ENCODE measurements at regions not wholly inside any gene's neighbourhood (a gene's known extent, or its start where the extent isn't known, plus 50 kb on each side); places are given as distances from the start of the nearest gene placed in this dataset.

DNA sequence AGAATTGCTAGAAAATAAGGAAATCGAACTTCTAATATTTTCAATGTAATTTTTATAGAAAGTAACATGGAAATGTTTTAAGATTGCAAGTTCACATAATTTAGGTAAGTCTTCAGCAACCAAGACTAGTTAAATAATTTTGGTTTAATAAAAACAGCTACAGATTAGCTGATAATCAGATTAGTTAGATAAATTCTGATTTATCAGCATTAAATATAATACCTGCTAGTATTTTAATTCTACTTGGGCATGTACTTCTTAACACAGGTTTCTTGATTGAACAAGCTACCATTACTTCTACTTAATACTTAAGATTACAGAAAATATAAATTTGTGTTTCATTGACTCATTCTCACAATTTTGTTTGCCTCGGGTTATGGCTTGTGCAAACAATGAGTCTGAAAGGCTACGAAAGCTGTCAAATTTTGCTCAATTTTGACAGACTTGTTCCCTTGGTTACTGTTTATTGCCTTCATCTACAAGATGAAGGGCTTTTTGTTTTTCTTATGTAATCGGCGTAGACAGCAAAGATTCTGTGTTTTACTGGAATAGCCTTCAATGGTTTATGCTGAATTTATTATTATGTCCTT is 116.1 kb upstream of the NUDT4 start:
- ChIA-PET CTCF (interaction anchor here (1.2 kb wide), 1 partner anchor 87 kb away, joined by 3 read pairs; no protein-coding TSS in a partner anchor), POLR2A (no interaction called here)
- Mint-ChIP-seq H3K27ac (no peak overlapping the region), H3K27me3 (no peaks in the 10 kb centered on the region), H3K4me3 (no peak overlapping the region), H3K9me3 (ENCODE audit: low read depth) (no peaks in the 10 kb centered on the region), H3K36me3 (ENCODE audit: low read depth) (no peaks in the 10 kb centered on the region), H3K4me1 (no peaks in the 10 kb centered on the region)
- intact Hi-C loops (cut with DNase I, micrococcal nuclease): no loop called here
- no peak for ATAC-seq
- DNase-seq: no peak

- intact Hi-C loops (cut with DNase I, micrococcal nuclease): no loop called here
These were observed 104.7 kb upstream of the NUDT4 start for GRCh38 chr12:93272997-93273396.

GRCh38 chr12:93273834-93274564 is 103.7 kb upstream of the NUDT4 start:
- DNase-seq: no peak
- POLR2A ChIA-PET: no interaction called here
- H3K4me3 Mint-ChIP-seq: no peak overlapping the region
- peaks cover 8% of the 10 kb centered on the region for H3K4me1 Mint-ChIP-seq
- ATAC-seq: no peak
- H3K27me3 Mint-ChIP-seq: no peaks in the 10 kb centered on the region
- H3K36me3 Mint-ChIP-seq (ENCODE audit: low read depth): no peaks in the 10 kb centered on the region
- no peak overlapping the region for H3K27ac Mint-ChIP-seq
- intact Hi-C loops (cut with DNase I, micrococcal nuclease): no loop called here
- no peaks in the 10 kb centered on the region for H3K9me3 Mint-ChIP-seq (ENCODE audit: low read depth)
- CTCF ChIA-PET: no interaction called here

More at GRCh38 chr12:93272997-93273396, 104.7 kb upstream of the NUDT4 start:
- no peak overlapping the region for H3K27ac Mint-ChIP-seq
- H3K9me3 Mint-ChIP-seq (ENCODE audit: low read depth): no peaks in the 10 kb centered on the region
- ChIA-PET CTCF (no interaction called here), POLR2A (no interaction called here)
- ATAC-seq (no peak), DNase-seq (no peak)
- H3K27me3 Mint-ChIP-seq: no peaks in the 10 kb centered on the region
- no peak overlapping the region for H3K4me3 Mint-ChIP-seq
- no peaks in the 10 kb centered on the region for H3K36me3 Mint-ChIP-seq (ENCODE audit: low read depth)
- H3K4me1 Mint-ChIP-seq: peaks cover 8% of the 10 kb centered on the region

DNA sequence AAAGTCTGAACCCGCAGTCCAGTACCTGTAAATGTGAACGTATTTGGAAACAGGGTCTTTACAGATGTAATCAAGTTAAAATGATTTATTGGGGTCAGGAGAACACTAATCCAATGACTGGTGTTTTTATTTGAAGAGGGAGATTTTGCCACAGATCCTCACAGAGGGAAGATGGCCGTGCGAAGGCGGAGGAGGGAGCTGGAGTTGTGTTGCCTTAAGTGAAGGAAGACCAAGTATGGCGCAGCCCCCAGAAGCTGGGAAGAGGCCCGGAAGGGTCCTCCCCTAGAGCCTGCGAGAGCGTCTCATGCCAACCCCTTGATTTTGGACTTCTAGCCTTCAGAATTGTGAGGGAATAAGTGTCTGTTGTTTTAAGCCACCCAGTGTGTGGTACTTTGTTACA is 102.8 kb upstream of the NUDT4 start:
- Mint-ChIP-seq H3K27me3 (no peaks in the 10 kb centered on the region), H3K27ac (no peak overlapping the region), H3K4me1 (peaks cover 8% of the 10 kb centered on the region), H3K36me3 (ENCODE audit: low read depth) (no peaks in the 10 kb centered on the region), H3K4me3 (no peak overlapping the region), H3K9me3 (ENCODE audit: low read depth) (no peaks in the 10 kb centered on the region)
- intact Hi-C loops (cut with DNase I, micrococcal nuclease): no loop called here
- DNase-seq: no peak
- ATAC-seq: no peak
- ChIA-PET CTCF (interaction anchor here (0.6 kb wide), 1 partner anchor 194 kb away, joined by 4 read pairs; no protein-coding TSS in a partner anchor), POLR2A (no interaction called here)

GRCh38 chr12:93275589-93275988 is 102.1 kb upstream of the NUDT4 start:
- H3K9me3 Mint-ChIP-seq (ENCODE audit: low read depth): no peaks in the 10 kb centered on the region
- no peak overlapping the region for H3K27ac Mint-ChIP-seq
- peaks cover 8% of the 10 kb centered on the region for H3K4me1 Mint-ChIP-seq
- ChIA-PET CTCF (no interaction called here), POLR2A (no interaction called here)
- no peaks in the 10 kb centered on the region for H3K27me3 Mint-ChIP-seq
- DNase-seq (no peak), ATAC-seq (no peak)
- H3K36me3 Mint-ChIP-seq (ENCODE audit: low read depth): no peaks in the 10 kb centered on the region
- intact Hi-C loops (cut with DNase I, micrococcal nuclease): no loop called here
- H3K4me3 Mint-ChIP-seq: no peak overlapping the region

DNA sequence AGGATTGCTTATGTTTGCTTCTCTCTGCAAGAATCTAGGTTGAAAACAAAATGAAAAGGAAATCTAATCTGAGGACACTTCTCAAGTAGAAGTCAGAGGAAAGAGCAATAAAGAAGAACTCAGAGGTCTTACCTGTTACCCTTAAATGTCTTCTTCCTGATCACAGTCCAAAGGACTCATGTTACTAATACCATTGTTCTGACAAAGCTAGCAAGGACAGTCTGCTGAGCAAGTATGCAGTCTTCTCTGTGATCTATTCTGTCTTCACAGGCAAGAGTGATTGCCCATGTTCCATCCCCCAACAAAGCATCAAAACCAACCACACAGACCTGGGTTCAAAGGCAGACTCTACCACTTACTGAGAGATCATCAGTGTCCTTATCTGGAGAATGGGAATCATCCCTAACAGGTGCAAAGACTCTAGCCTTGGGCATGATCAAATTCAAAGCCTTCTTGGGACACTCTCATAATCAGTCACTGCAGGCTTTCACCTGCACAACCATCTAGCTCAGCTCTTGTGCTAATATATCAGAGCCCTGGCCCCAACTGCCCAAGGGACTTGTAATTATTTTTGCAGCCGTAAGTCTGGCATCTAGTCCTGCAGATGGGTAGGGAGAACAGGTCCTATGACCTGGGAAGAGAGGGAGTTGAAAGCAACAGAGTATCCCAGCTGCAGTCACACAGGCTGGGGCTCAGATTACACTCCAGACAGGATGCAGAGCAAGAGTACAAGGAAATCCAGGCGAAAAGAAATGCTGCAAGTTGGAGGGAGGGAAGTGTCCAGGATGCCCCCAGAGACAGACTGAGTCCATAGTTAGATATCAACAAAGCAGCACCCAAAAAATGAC is 97.9 kb upstream of the NUDT4 start:
- intact Hi-C loops (cut with DNase I, micrococcal nuclease): no loop called here
- H3K4me1 Mint-ChIP-seq: no peaks in the 10 kb centered on the region

DNA sequence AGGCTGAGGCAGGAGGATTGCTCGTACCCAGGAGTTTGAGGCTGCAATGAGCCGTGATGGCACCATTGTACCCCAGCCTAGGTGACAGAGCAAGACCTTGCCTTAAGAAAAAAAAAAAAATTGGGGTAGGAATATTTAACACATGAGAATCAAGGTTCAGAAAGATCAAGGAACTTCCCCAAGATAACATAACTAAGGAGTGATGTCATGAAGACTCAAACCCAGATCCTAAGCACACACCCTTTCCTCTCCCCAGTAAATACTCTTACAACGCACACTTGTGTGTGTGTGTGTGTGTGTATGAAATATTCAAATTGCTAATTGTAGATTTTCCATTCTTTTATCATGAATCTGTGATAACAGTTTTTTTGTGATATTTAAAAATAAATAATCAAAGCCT is 90.6 kb upstream of the NUDT4 start:
- H3K4me1 Mint-ChIP-seq: no peaks in the 10 kb centered on the region
- no peak overlapping the region for H3K4me3 Mint-ChIP-seq
- H3K27ac Mint-ChIP-seq: no peak overlapping the region
- intact Hi-C loops (cut with DNase I, micrococcal nuclease): no loop called here
- CTCF ChIA-PET: no interaction called here
- no peaks in the 10 kb centered on the region for H3K36me3 Mint-ChIP-seq (ENCODE audit: low read depth)
- no peaks in the 10 kb centered on the region for H3K9me3 Mint-ChIP-seq (ENCODE audit: low read depth)
- DNase-seq: no peak
- ATAC-seq: no peak
- POLR2A ChIA-PET: no interaction called here
- H3K27me3 Mint-ChIP-seq: no peaks in the 10 kb centered on the region

More for the DNA sequence above, 97.9 kb upstream of the NUDT4 start:
- H3K27me3 Mint-ChIP-seq: no peaks in the 10 kb centered on the region
- ATAC-seq (no peak), DNase-seq (no peak)
- ChIA-PET CTCF (no interaction called here), POLR2A (no interaction called here)
- no peak overlapping the region for H3K4me3 Mint-ChIP-seq
- H3K9me3 Mint-ChIP-seq (ENCODE audit: low read depth): no peaks in the 10 kb centered on the region
- no peaks in the 10 kb centered on the region for H3K36me3 Mint-ChIP-seq (ENCODE audit: low read depth)
- H3K27ac Mint-ChIP-seq: no peak overlapping the region

- no peaks in the 10 kb centered on the region for H3K27me3 Mint-ChIP-seq
- no peak overlapping the region for H3K4me3 Mint-ChIP-seq
- no peaks in the 10 kb centered on the region for H3K4me1 Mint-ChIP-seq
- POLR2A ChIA-PET: no interaction called here
- DNase-seq: no peak
- intact Hi-C loops (cut with DNase I, micrococcal nuclease): no loop called here
- no peak for ATAC-seq
- no peaks in the 10 kb centered on the region for H3K9me3 Mint-ChIP-seq (ENCODE audit: low read depth)
- no peak overlapping the region for H3K27ac Mint-ChIP-seq
- H3K36me3 Mint-ChIP-seq (ENCODE audit: low read depth): no peaks in the 10 kb centered on the region
- CTCF ChIA-PET: interaction anchor here (0.6 kb wide), 1 partner anchor 92 kb away, joined by 3 read pairs; no protein-coding TSS in a partner anchor
These were observed 89.1 kb upstream of the NUDT4 start for GRCh38 chr12:93288626-93289025.

- Mint-ChIP-seq H3K4me3 (no peak overlapping the region), H3K27ac (no peak overlapping the region), H3K36me3 (ENCODE audit: low read depth) (no peaks in the 10 kb centered on the region), H3K27me3 (no peaks in the 10 kb centered on the region), H3K9me3 (ENCODE audit: low read depth) (no peaks in the 10 kb centered on the region), H3K4me1 (no peaks in the 10 kb centered on the region)
- CTCF ChIA-PET: interaction anchor here (0.9 kb wide), 1 partner anchor 34 kb away, joined by 3 read pairs; no protein-coding TSS in a partner anchor
- intact Hi-C loops (cut with DNase I, micrococcal nuclease): no loop called here
- ATAC-seq (no peak), DNase-seq (no peak)
- POLR2A ChIA-PET: no interaction called here
These were observed 87.3 kb upstream of the NUDT4 start for GRCh38 chr12:93290391-93290790.

- DNase-seq: no peak
- H3K36me3 Mint-ChIP-seq (ENCODE audit: low read depth): no peaks in the 10 kb centered on the region
- no peak overlapping the region for H3K4me3 Mint-ChIP-seq
- no peaks in the 10 kb centered on the region for H3K27me3 Mint-ChIP-seq
- H3K9me3 Mint-ChIP-seq (ENCODE audit: low read depth): no peaks in the 10 kb centered on the region
- ChIA-PET POLR2A (interaction anchor here (0.6 kb wide), 2 partner anchors 448 to 1923 kb away, joined by 4 read pairs; no protein-coding TSS in a partner anchor), CTCF (no interaction called here)
- intact Hi-C loops (cut with DNase I, micrococcal nuclease): no loop called here
- ATAC-seq: no peak
- peaks cover 3% of the 10 kb centered on the region for H3K4me1 Mint-ChIP-seq
- H3K27ac Mint-ChIP-seq: no peak overlapping the region
These were observed 85.5 kb upstream of the NUDT4 start for GRCh38 chr12:93292213-93292612.

GRCh38 chr12:93292731-93293566 is 84.8 kb upstream of the NUDT4 start:
- H3K36me3 Mint-ChIP-seq (ENCODE audit: low read depth): no peaks in the 10 kb centered on the region
- ChIA-PET CTCF (no interaction called here), POLR2A (interaction anchor here (0.6 kb wide), 1 partner anchor 1924 kb away, joined by 4 read pairs; no protein-coding TSS in a partner anchor)
- DNase-seq (no peak), ATAC-seq (no peak)
- peaks cover 4% of the 10 kb centered on the region for H3K4me1 Mint-ChIP-seq
- no peaks in the 10 kb centered on the region for H3K9me3 Mint-ChIP-seq (ENCODE audit: low read depth)
- intact Hi-C loops (cut with DNase I, micrococcal nuclease): no loop called here
- H3K4me3 Mint-ChIP-seq: no peak overlapping the region
- H3K27ac Mint-ChIP-seq: no peak overlapping the region
- H3K27me3 Mint-ChIP-seq: no peaks in the 10 kb centered on the region

Measured in activated CD4-positive, alpha-beta T cell treated with anti-CD3 and anti-CD28 coated beads for 36 hours (primary cell).